Inferior parietal cortex (tissue), 1 donor: ENCODE measurements at regions not wholly inside any gene's neighbourhood (a gene's known extent, or its start where the extent isn't known, plus 50 kb on each side); places are given as distances from the start of the nearest gene placed in this dataset.
"Not testable (repeated sequence)": the region's sequence is repeated elsewhere in the genome, so short reads cannot be mapped to it uniquely, and the experiment has no call there.

Experiments
- DNase-seq: peaks from one replicate; pipeline ENCODE4 v3.0.0-alpha.2; 2016; ENCODE audit errors: extremely low spot score

DNA sequence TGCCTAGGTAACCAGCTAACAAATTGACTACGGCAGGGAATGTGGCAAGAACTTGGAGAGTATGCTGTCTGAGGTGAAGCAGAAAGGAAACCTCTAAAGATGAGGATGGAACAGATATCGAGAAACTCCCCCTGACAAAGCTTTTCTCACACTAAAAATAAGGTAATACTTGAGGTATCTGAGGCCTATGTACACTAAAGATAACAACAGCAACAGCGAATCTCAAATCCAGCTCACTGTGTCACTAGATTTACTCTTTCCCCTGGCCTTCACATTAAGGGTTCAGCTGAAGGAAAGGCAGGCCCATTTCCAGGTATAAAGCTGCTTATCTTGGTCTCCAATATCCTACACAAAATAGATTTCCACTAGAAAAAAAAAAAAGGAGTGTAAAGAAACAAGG is 518.0 kb downstream of the KCNT2 start:
- DNase-seq: no peak

DNA sequence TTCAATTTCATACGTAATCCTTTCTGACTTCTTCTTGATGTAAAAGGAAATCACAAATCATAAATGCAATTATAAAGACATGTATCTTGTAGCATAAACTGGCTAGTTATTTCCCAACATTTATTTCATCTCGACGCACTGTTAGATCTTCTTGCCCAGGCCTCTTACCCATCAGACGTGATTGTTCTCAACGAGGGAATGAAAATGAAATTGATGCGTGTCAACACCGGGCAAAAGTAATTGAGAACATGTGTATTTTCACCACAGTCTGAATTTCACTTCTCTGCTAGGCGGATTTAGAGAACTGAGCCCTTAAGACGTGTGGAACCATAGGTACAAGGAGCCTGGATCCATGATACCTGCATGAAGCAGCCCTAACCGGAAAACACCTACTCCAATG is 519.7 kb downstream of the KCNT2 start:
- no peak for DNase-seq

DNA sequence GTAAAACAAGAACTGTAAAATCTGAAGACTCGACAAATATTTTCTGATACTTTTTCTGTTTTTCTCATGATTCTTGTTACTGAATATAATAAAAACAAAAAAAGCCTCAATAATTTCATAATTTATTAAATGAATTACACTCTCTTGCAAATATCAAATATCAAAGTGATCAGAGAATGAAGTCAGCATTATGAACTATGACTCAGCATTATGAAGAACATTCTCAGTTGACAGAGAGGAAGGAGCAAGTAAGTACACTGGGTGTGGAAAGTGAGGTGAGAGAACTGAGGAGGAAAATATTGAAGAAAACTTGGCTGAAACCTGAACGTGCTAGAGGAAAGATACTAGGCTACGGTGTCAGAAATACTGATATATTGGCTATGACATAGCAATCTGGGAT is 529.5 kb downstream of the KCNT2 start:
- DNase-seq: no peak

DNA sequence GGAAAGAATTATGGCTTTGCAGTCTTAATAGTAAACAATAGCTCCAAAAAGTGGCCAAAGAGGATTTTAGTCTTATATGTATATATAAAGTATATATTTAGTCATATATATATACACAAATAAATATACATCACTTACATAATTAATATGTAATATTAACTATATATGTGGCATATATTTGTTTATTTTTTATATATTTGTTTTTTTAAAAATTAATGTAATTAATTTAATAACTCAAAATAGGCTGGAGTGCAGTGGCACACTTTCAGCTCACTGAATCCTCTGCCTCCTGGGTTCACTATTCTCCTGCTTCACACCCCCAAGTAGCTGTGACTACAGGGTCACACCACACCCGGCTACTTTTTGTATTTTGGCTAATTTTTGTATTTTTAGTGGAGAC is 532.6 kb downstream of the KCNT2 start:
- DNase-seq: no peak

DNA sequence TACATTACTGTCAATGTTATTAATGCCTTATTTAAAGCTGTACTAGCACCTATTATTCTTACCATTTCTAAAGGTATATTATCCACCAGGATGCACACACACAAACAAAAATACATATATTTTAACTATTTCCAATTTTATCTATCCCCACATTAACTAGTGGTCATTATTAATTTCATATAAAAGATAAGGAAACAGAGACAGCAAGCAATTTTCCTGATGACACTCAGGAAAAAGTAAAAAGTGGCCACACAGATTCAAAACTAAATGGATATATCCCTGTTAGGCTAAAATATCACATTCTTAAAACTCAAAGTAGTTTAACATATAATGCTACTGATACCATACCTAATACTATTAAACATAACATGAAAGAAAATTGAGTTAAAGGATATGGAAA is 534.1 kb downstream of the KCNT2 start:
- DNase-seq: no peak

DNA sequence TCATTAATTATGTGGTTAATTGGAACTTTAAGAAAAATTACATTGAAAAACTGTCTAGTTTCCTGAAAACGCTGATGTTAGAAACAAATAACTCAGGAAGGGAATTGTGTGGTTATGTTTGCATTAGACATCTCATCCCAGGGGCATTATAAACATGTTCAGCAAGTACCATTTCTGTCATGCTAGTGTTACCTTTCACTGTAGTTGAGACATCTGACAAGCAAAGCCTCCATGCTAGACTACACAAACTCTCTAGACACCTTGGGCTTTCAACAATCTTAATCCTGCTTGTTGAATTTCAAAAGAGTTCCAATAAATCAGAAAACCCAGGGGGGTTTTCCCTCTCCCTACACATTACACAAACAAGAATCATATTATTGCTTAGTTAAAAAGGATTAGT is 536.8 kb downstream of the KCNT2 start:
- DNase-seq: no peak

DNA sequence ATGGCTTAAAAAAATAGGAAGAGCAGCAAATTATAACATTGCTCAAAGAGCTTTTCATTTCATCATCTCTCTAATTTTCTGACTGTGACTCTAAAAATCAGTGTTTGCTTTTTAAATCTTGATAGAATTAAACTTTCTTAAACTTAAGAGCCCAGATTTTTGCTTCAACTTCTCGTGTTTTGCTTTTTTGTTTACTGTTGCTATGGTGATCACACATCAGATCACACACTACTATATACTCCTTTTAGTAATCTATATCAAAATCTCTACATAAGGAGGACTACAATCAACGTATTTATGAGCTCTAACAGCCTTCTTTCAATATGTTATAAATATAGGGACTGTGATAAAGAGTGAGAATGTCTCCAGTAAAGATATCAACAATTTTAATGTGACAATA is 537.3 kb downstream of the KCNT2 start:
- no peak for DNase-seq

DNA sequence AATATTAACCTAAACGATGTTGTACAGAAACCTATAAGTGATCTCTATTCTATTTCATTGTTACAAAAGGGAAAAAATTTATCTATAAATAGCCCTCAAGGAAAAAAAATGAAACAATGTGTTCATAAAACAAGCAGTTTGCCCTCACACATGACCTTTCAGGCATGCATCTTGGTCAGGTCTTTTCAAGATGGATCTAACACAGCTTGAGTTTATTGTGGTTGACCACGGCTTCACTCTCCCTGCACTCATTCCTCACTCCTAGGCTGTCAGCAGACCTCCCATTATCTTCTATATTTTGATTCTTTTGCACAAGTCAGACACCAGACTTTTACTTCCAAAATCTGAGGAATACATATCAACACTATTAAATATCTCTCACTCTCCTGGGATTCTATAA is 544.3 kb downstream of the KCNT2 start:
- no peak for DNase-seq

DNA sequence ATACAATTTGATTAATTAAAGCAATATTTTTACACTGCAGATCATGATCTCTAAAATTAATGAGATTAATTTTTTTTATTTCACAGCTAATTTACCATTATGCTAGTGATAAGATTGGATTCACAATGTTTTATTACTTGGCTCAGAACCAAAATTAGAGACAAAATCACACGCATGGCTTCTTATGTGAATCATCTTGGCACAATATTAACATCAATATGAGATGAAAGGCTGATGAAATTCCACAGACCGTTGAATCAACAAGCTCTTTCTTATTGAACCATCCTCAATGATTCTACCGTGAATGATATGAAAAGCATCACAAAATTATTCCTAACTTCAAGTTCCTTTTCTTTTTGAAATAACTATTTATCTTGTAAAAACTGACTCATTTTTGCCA is 544.9 kb downstream of the KCNT2 start:
- DNase-seq: no peak

DNA sequence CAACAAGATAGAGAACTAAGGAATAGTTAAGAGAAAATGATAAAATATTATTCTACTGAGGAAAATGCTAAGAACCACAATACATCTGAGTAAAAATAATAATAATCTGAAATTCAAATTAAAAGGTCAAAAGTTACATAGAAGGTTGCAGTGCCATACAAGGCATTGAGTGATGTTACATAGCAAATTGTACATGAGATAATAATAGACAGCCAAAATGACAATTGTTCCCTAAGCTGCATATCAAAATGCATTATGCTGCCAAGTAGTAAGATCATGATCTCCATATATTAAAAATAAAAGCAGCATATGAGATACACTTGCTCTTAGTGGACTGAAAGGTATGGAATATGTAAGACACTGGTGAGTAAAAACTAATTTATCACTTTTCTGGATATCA is 547.7 kb downstream of the KCNT2 start:
- no peak for DNase-seq

DNA sequence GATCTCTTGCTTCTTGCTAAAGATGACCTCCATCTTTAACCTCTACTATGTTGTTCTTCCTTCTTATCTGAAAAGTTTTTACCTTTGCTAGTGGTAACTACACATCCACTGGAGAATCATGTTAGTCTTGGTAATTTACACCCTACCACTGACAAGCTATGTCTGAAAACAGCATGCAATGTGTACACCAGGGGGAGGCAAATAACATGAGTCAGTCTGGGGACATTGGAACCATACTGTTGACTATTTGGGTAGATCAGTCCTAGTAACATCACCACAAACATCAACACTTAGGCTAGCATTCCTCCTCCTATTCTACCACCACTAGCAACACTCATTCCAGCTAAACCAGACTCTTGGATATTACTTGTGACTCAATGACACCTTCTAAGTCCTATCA is 549.0 kb downstream of the KCNT2 start:
- no peak for DNase-seq

DNA sequence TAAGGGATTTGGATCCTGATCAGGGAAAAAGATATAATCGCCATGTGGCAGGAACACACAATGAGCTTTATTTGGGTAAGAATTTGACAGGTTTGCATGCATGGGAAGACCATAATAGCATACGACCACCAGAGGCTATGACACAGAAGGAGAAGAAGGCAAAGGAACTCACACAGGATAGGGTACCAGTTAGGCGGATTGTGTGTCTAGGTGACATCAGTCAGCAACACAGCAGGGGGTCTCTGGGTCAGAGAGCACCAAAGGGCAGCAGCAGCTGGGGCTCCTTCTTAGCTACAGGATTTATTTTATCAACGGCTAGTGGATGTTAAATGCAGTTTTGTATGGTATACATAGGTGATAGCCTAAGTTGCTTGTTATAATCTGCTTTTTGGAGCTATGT is 551.3 kb downstream of the KCNT2 start:
- no peak for DNase-seq

DNA sequence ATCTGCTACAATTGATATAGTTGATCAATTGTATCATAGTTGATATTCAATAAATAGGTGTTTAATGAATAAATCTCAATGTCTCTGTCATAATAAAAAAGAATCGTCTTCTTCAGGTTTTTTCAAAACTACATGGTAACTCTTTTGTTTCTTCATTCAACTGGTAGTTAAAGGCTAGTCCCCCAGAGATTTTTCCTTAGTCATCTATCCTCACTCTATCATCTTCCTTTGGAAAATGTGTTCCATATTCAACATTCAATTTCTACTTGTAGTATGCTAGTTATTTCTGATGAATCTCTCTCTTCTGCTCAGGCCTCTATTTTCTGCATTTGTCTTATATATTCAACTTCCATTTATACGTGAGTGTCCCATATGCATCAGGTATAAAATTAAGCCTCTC is 558.8 kb downstream of the KCNT2 start:
- no peak for DNase-seq

DNA sequence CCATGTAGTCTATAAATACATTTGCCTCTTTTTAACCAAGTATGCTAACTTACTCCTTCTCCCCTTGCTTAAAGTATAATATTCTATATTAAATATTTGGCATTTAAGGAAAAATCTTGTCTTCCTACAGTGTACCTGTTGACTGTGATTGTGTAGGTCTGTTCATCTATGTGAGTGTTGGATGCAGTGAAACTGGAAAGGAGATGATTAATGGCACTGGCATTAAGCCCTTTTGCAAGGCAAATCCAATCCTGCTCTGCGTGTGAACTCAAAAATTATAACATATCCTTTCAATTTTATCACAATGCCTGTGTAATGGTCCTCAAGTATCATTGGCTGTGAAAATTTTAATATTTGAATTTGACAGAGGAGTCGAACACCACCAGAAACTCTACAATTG is 565.0 kb downstream of the KCNT2 start:
- DNase-seq: no peak

DNA sequence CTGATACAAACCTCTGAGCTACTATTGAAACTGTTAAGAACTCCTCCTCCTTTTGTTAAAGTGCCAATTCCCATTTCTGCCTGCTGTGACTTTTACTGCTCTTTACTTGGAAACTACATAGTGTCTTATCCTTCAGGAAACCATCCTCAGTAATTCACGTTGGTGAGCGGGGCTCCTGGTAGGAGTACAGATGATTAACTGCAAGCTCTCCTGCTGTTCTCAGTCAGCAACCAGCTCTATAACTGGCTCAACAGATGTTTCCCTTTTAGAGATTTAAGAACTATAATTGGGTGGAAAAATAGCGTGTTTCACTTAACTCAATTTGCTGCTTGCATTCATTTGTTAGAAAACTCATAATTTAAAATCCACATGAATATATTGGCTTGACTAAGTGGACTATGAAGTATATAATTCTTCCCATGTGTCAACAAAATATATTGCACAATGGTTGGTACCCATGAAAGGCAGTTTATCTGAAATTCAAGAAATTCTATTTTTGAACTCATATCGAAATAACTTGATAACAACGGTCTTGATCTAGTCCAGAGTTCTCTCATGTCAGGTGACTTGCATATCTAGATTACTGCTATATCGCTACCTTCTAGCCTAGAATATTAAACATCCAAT is 574.0 kb downstream of the KCNT2 start:
- DNase-seq: no peak

DNA sequence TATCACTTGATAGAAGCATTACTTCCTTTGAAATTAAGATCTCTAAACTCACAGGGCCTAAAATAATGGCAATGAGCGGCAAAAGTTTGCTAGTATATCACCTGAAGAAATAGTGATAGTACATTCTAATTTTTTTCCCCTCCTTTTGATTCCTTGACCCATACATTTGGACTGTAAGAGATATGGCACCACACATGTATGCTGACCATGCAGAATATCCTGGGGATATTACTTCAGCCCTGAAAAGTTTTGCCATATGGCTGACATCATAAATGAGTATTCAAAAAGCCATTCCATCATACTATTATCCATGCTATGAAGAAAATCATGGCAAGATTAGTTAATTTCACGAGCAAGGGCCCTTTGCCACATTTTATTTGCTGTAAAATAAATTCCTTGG is 576.9 kb downstream of the KCNT2 start:
- not testable (repeated sequence) for DNase-seq

DNA sequence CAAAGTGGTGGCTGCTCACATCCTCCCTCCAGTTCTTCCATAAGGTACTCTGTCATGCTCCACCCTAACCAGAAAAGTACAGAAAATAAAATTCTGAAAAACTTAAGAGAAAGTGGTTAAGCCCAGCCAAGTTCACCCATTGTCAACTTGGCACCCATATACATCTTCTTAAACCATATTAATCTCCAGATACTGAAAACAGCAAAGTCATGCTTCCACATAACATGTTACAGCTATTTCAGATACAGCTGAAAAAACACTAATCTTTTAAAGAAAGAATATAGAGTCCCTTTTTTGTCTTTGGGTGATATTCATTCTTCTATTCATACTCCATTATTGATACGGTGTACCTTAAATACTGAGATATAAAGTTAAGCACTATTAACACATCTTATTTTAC is 577.8 kb downstream of the KCNT2 start:
- DNase-seq: no peak

DNA sequence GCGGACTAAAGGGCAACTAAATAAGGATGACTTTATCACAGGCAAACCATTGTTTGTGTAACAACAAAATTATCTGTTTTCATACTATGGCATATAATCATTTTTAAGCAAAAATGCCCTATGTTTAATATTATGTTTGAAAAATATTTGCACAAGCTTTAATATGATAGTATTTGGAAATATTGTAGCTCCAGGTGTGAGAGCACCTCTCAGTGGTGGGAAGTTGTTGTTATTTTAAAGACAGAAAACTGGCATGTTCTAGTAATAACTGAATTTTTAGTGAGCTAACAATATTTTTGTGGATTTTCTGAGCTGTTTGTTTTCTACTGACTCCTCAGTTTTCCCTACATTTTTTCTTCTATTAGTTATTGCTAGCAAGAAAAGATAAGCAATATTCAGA is 578.8 kb downstream of the KCNT2 start:
- DNase-seq: no peak

DNA sequence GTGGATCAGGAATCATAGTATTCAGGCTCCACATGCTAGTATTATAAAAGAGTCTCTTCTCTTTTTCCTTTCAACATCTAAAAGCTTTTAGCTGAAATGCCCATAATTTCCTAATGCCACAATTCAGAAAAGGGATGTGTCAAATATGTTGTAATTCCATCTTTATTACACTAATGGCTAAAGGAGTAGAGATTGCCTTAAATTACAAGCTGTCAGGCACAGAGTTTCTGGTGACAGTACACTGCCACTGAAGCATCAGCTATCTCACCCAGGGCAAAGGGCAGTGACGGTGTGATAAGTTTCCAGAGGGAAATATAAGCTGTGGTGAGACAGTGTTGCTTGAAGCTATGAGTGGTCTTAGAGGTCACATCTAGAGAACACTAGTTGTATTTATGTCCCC is 581.1 kb downstream of the KCNT2 start:
- DNase-seq: no peak

DNA sequence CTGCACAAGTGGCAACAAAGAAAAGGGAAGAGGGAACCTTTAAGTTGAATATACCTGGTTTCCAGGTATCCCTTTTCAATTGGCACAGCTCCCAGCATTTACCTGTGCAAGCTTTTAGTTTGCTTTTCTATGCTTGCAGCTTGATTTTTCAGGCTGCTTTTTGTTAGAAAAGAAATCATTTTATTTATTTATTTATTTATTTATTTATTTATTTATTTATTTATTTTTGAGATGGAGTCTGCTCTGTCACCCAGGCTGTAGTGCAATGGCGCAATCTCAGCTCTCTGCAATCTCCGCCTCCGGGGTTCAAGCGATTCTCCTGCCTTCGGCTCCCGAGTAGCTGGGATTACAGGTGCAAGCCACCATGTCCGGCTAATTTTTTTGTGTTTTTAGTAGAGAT is 587.1 kb downstream of the KCNT2 start:
- DNase-seq: not testable (repeated sequence)

DNA sequence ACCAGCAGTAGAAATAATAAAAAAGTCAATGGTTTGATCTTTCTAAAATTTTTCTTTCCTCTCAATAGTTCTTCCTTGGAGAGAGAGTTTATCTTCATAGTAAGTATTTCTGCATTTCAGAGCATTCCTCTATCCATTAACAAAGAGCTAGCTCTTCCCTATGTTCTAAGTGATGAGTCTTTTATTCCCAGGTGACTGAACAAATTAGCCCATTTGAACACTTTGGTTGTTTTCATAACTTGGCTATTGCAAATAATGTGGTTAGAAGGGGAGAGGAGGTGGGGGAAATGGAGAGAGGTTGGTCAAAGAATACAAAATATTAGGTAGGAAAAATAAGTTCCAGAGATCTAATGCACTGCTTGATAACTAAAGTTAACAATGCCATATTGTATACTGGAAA is 598.9 kb downstream of the KCNT2 start:
- DNase-seq: no peak

DNA sequence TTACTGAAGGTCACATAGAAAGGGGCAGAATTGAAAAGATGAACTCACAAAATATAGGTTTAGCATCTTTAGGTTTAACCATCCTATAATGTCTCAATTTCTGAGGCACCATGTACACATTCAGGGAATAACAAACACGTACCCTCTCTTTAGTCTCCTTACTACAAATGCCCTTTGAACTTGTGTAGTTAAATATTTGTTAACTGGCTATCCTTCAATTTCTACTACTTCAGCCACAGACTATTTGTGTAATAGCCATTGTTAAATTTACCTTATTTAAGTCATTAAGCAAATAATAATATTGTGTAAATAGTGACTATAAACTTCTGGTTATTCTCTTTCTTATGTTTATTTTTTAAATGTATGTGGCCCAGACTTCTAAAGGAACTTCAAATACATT is 600.5 kb downstream of the KCNT2 start:
- DNase-seq: no peak

DNA sequence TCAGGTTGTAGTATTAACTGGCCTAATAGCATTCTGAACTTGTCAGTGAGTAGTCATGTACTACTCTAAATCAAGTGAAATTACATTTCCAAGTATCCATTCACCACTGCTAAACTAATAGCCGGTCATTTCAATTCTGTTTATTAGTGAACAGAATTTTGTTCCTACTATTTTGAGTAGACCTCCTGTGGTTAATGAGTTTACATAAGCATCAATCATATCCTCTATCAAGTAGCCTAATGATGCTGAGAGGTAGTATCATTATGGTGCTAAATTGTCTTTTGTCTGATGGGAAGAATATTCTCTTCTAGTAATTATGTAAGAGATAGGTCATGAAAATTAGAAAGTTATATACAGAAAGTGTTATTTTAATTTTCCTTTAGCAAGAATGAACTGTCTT is 602.8 kb downstream of the KCNT2 start:
- no peak for DNase-seq

DNA sequence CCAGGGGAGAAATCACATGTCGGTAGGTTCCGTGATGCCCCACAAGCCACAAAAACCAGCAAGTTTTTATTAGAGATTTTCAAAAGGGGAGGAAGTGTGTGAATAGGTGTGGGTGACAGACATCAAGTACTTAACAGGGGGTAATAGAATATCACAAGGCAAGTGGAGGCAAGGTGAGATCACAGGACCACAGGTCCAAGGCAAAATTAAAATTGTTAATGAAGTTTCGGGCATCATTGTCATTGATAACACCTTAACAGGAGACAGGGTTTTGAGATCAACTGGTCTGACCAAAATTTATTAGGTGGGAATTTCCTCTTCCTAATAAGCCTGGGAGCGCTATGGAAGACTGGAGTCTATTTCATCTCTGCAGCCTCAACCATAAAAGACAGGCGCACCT is 603.9 kb downstream of the KCNT2 start:
- DNase-seq: not testable (repeated sequence)

DNA sequence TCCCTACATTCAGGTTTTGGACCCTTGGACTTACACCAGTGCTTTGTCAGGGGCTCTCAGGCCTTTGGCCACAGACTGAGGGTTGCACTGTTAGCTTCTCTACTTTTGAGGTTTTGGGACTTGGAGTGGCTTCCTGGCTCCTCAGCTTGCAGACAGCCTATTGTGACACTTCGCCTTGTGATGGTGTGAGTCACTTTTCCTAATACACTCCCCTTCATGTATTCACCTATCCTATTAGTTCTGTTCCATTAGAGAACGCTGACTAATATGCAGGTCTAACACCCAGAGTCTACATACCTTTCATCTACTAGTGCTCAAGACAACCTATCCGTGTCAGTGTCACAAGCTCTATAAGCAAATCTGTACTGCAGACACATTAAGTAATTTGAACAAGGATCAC is 605.3 kb downstream of the KCNT2 start:
- no peak for DNase-seq
